SK-N-MC (cell line): ENCODE measurements at regions not wholly inside any gene's neighbourhood (a gene's known extent, or its start where the extent isn't known, plus 50 kb on each side); places are given as distances from the start of the nearest gene placed in this dataset.

Source experiments
- EZH2 ChIP-seq: fragments of 200-600 bp; sonication (generic); IDR thresholded peaks from one replicate; pipeline ENCODE4 v1.6.1; 2017; ENCODE audit warnings: antibody characterized with exemption
- FOXP2 ChIP-seq: optimal IDR thresholded peaks from 2 replicates; pipeline ENCODE3; 2011; ENCODE audit warnings: mild to moderate bottlenecking, moderate library complexity; ENCODE audit not compliant: insufficient read depth; ENCODE audit errors: extremely low read length, control extremely low read depth
- POLR2AphosphoS5 ChIP-seq: IDR thresholded peaks from 2 replicates; pipeline ENCODE4 v1.6.1; 2012; ENCODE audit warnings: mild to moderate bottlenecking, low read depth, low read length, borderline replicate concordance

DNA sequence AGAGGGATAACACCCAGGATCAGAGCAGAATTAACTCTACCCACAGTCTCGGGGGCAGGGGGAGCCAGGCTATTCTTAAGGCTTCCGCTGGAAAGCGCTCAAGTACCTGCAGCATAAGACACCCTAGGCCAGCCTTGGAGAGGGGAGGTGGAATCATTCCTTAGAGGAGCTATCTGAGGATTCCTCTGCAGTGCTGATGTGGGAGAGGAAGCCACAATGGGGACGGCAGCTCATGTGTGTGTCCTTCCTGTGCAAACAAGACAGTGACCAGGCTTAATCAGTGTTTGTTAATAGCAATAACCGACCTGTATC, 382.2 kb upstream of the CADM1 start:
- TF ChIP-seq EZH2 (no peak), POLR2AphosphoS5 (no peak), FOXP2 (no peak)
